Central memory CD4-positive, alpha-beta T cell (primary cell): ENCODE measurements at regions not wholly inside any gene's neighbourhood (a gene's known extent, or its start where the extent isn't known, plus 50 kb on each side); places are given as distances from the start of the nearest gene placed in this dataset.

Experiments used
- DNase-seq: peaks from one replicate; pipeline ENCODE4 v3.0.0; 2022

GRCh38 chr14:89022274-89022673, 197.8 kb downstream of the TTC8 start:
- no peak for DNase-seq

GRCh38 chr14:89024691-89025090, 200.2 kb downstream of the TTC8 start:
- DNase-seq, result no peak

GRCh38 chr14:89025561-89026236, 201.2 kb downstream of the TTC8 start:
- no peak for DNase-seq

- DNase-seq, result peak; percentile 46
These were observed 202.8 kb downstream of the TTC8 start for GRCh38 chr14:89027097-89027740.

- no peak for DNase-seq
These were observed 204.1 kb downstream of the TTC8 start for GRCh38 chr14:89028462-89029134.

- no peak for DNase-seq
These were observed 205.7 kb downstream of the TTC8 start for GRCh38 chr14:89029961-89030694.

- DNase-seq, result no peak
These were observed 206.5 kb downstream of the TTC8 start for GRCh38 chr14:89030921-89031320.

- no peak for DNase-seq
These were observed 207.7 kb downstream of the TTC8 start for GRCh38 chr14:89032086-89032649.

GRCh38 chr14:89033756-89034155, 209.3 kb downstream of the TTC8 start:
- no peak for DNase-seq

- DNase-seq, result no peak
These were observed 211.9 kb downstream of the TTC8 start for GRCh38 chr14:89036371-89036770.

- no peak for DNase-seq
These were observed 212.6 kb downstream of the TTC8 start for GRCh38 chr14:89037065-89037464.

GRCh38 chr14:89040080-89040459, 215.6 kb downstream of the TTC8 start:
- DNase-seq, result no peak

- peak; percentile 58 for DNase-seq
These were observed 216.2 kb downstream of the TTC8 start for GRCh38 chr14:89040460-89041256.

- DNase-seq, result no peak
These were observed 216.8 kb downstream of the TTC8 start for GRCh38 chr14:89041257-89041582.

- no peak for DNase-seq
These were observed 217.6 kb downstream of the TTC8 start for GRCh38 chr14:89042021-89042420.

- DNase-seq, result no peak
These were observed 228.9 kb downstream of the TTC8 start for GRCh38 chr14:89053303-89053702.

- DNase-seq, result no peak
These were observed 231.9 kb downstream of the TTC8 start for GRCh38 chr14:89056394-89056793.

GRCh38 chr14:89058697-89059096, 234.2 kb downstream of the TTC8 start:
- DNase-seq, result no peak

- DNase-seq, result no peak
These were observed 235.7 kb downstream of the TTC8 start for GRCh38 chr14:89060191-89060590.

GRCh38 chr14:89061696-89062095, 237.2 kb downstream of the TTC8 start:
- DNase-seq, result no peak

GRCh38 chr14:89065879-89066278, 241.4 kb downstream of the TTC8 start:
- DNase-seq, result no peak

- DNase-seq, result peak; percentile 37
These were observed 243.0 kb downstream of the TTC8 start for GRCh38 chr14:89067293-89067972.
